HG03064 (cell line): ENCODE measurements at regions not wholly inside any gene's neighbourhood (a gene's known extent, or its start where the extent isn't known, plus 50 kb on each side); places are given as distances from the start of the nearest gene placed in this dataset.
"Not testable (repeated sequence)": the region's sequence is repeated elsewhere in the genome, so short reads cannot be mapped to it uniquely, and the experiment has no call there.

Source experiments
- ATAC-seq: cut with Tn5 transposase; IDR thresholded peaks from one replicate; pipeline ENCODE4 v1.9.1; 2021; ENCODE audit warnings: low read depth; ENCODE audit not compliant: unreplicated experiment

GRCh38 chr3:5463991-5464390 is 276.5 kb downstream of the EDEM1 start:
- no peak for ATAC-seq

GRCh38 chr3:5464649-5465048 is 277.1 kb downstream of the EDEM1 start:
- ATAC-seq, result no peak

GRCh38 chr3:5465183-5465582 is 277.7 kb downstream of the EDEM1 start:
- no peak for ATAC-seq

GRCh38 chr3:5466065-5466464 is 278.6 kb downstream of the EDEM1 start:
- ATAC-seq, result no peak

- no peak for ATAC-seq
Measured at GRCh38 chr3:5466717-5467116, 279.2 kb downstream of the EDEM1 start.

GRCh38 chr3:5473471-5473870 is 286.0 kb downstream of the EDEM1 start:
- no peak for ATAC-seq

- no peak for ATAC-seq
Measured at GRCh38 chr3:5476403-5476802, 288.9 kb downstream of the EDEM1 start.

GRCh38 chr3:5479229-5479799 is 291.8 kb downstream of the EDEM1 start:
- no peak for ATAC-seq

- ATAC-seq, result no peak
Measured at GRCh38 chr3:5480190-5480589, 292.7 kb downstream of the EDEM1 start.

GRCh38 chr3:5485427-5485826 is 297.9 kb downstream of the EDEM1 start:
- ATAC-seq, result no peak

GRCh38 chr3:5488771-5489170 is 301.3 kb downstream of the EDEM1 start:
- no peak for ATAC-seq

GRCh38 chr3:5489536-5489935 is 302.0 kb downstream of the EDEM1 start:
- ATAC-seq, result peak; percentile 67

- ATAC-seq, result no peak
Measured at GRCh38 chr3:5494905-5495519, 307.5 kb downstream of the EDEM1 start.

- ATAC-seq, result no peak
Measured at GRCh38 chr3:5497497-5497896, 310.0 kb downstream of the EDEM1 start.

- ATAC-seq, result peak; percentile 33
Measured at GRCh38 chr3:5498981-5499380, 311.5 kb downstream of the EDEM1 start.

GRCh38 chr3:5499404-5499803 is 311.9 kb downstream of the EDEM1 start:
- peak; percentile 75 for ATAC-seq

GRCh38 chr3:5503136-5503535 is 315.6 kb downstream of the EDEM1 start:
- ATAC-seq, result no peak

GRCh38 chr3:5504135-5504534 is 316.6 kb downstream of the EDEM1 start:
- ATAC-seq, result no peak

- ATAC-seq, result no peak
Measured at GRCh38 chr3:5505163-5505562, 317.7 kb downstream of the EDEM1 start.

GRCh38 chr3:5505997-5506396 is 318.5 kb downstream of the EDEM1 start:
- no peak for ATAC-seq

GRCh38 chr3:5508860-5509259 is 321.4 kb downstream of the EDEM1 start:
- not testable (repeated sequence) for ATAC-seq

- no peak for ATAC-seq
Measured at GRCh38 chr3:5510300-5510699, 322.8 kb downstream of the EDEM1 start.

- no peak for ATAC-seq
Measured at GRCh38 chr3:5517921-5518320, 330.4 kb downstream of the EDEM1 start.
